ENCODE measurements at regions not wholly inside any gene's neighbourhood (a gene's known extent, or its start where the extent isn't known, plus 50 kb on each side); places are given as distances from the start of the nearest gene placed in this dataset.

- no peaks in the 10 kb centered on the region for H3K36me3 ChIP-seq
- no peak for ATAC-seq
- H3K4me3 ChIP-seq: no peak overlapping the region
- no peaks in the 10 kb centered on the region for H3K9me3 ChIP-seq
- TF ChIP-seq POLR2A (IDR thresholded peaks at IDR 0.05): no peak
- TF ChIP-seq EP300 (IDR thresholded peaks at IDR 0.05): no peak
- no peak for TF ChIP-seq POLR2AphosphoS5 (IDR thresholded peaks at IDR 0.05)
- 60% methylated on average over 1 of the region's 1 CpG for WGBS, 2 donors (ENCODE audit: low coverage in 1 of 2)
- no peaks in the 10 kb centered on the region for H3K27me3 ChIP-seq
- H3K4me1 ChIP-seq: no peaks in the 10 kb centered on the region
- H3K27ac ChIP-seq: no peak overlapping the region
Observed at GRCh38 chr3:116767726-116768125, 58.1 kb downstream of the TUSC7 start.

GRCh38 chr3:116770815-116771450, 61.4 kb downstream of the TUSC7 start:
- Histone ChIP-seq H3K27ac (no peak overlapping the region), H3K4me1 (peaks cover 0 to 4% (median 0%) of the 10 kb centered on the region in 3 donors), H3K9me3 (no peaks in the 10 kb centered on the region), H3K36me3 (no peaks in the 10 kb centered on the region), H3K4me3 (no peak overlapping the region), H3K27me3 (no peaks in the 10 kb centered on the region)
- no peak for TF ChIP-seq POLR2AphosphoS5 (IDR thresholded peaks at IDR 0.05)
- TF ChIP-seq CTCF (IDR thresholded peaks at IDR 0.05): peak; percentile 78 to 91 (median 87)
- WGBS, 2 donors (ENCODE audit: low coverage in 1 of 2): 0 to 2% methylated on average over 6 to 7 of the region's 7 CpGs
- ATAC-seq: peak; percentile 71

- Histone ChIP-seq H3K4me3 (no peak overlapping the region), H3K27ac (no peak overlapping the region), H3K4me1 (peaks cover 0 to 4% (median 0%) of the 10 kb centered on the region in 3 donors), H3K36me3 (no peaks in the 10 kb centered on the region), H3K27me3 (no peaks in the 10 kb centered on the region), H3K9me3 (no peaks in the 10 kb centered on the region)
- no peak for ATAC-seq
- 80 to 100% methylated on average over 2 to 10 of the region's 10 CpGs for WGBS, 2 donors (ENCODE audit: low coverage in 1 of 2)
- TF ChIP-seq EP300 (IDR thresholded peaks at IDR 0.05): no peak
Observed at GRCh38 chr3:116776880-116777785, 67.6 kb downstream of the TUSC7 start.

- Histone ChIP-seq H3K4me1 (no peaks in the 10 kb centered on the region), H3K27ac (no peak overlapping the region), H3K9me3 (no peaks in the 10 kb centered on the region), H3K27me3 (no peaks in the 10 kb centered on the region), H3K36me3 (no peaks in the 10 kb centered on the region), H3K4me3 (no peak overlapping the region)
- no peak for ATAC-seq
- 81 to 100% methylated on average over 3 of the region's 3 CpGs for WGBS, 2 donors (ENCODE audit: low coverage in 1 of 2)
- TF ChIP-seq POLR2A (IDR thresholded peaks at IDR 0.05): no peak
- no peak for TF ChIP-seq CTCF (IDR thresholded peaks at IDR 0.05)
- no peak for TF ChIP-seq EP300 (IDR thresholded peaks at IDR 0.05)
- no peak for TF ChIP-seq POLR2AphosphoS5 (IDR thresholded peaks at IDR 0.05)
Observed at GRCh38 chr3:116785226-116785625, 75.6 kb downstream of the TUSC7 start.

GRCh38 chr3:116802651-116803050, 93.1 kb downstream of the TUSC7 start:
- H3K4me1 ChIP-seq: no peaks in the 10 kb centered on the region
- no peak for ATAC-seq

More at GRCh38 chr3:116802651-116803050, 93.1 kb downstream of the TUSC7 start:
- Histone ChIP-seq H3K27me3 (no peaks in the 10 kb centered on the region), H3K4me3 (no peak overlapping the region), H3K9me3 (no peaks in the 10 kb centered on the region), H3K36me3 (no peaks in the 10 kb centered on the region), H3K27ac (no peak overlapping the region)
- TF ChIP-seq POLR2A (IDR thresholded peaks at IDR 0.05) (no peak), POLR2AphosphoS5 (IDR thresholded peaks at IDR 0.05) (no peak), EP300 (IDR thresholded peaks at IDR 0.05) (no peak), CTCF (IDR thresholded peaks at IDR 0.05) (no peak)
